Stimulated activated CD4-positive, alpha-beta T cell treated with anti-CD3 and anti-CD28 coated beads, Interleukin-15, amount 100 ng/mL, for 48 hours (primary cell): ENCODE measurements at regions not wholly inside any gene's neighbourhood (a gene's known extent, or its start where the extent isn't known, plus 50 kb on each side); places are given as distances from the start of the nearest gene placed in this dataset.

Experiments
- DNase-seq, 2 donors: peaks; one replicate each; pipeline ENCODE4 v3.0.0-alpha.2; 2020; ENCODE audit warnings: low read depth in 2 of 2

GRCh38 chr5:145365464-145365863 lies 469.7 kb downstream of the PRELID2 start:
- no peak for DNase-seq

- no peak for DNase-seq
These were observed 472.9 kb downstream of the PRELID2 start for GRCh38 chr5:145362266-145362665.

GRCh38 chr5:145360936-145361335 lies 474.2 kb downstream of the PRELID2 start:
- DNase-seq = no peak

- no peak for DNase-seq
These were observed 484.6 kb downstream of the PRELID2 start for GRCh38 chr5:145350513-145350912.

GRCh38 chr5:145347026-145347616 lies 488.0 kb downstream of the PRELID2 start:
- DNase-seq = no peak

- DNase-seq = no peak
These were observed 489.4 kb downstream of the PRELID2 start for GRCh38 chr5:145345511-145346287.

GRCh38 chr5:145341842-145342241 lies 493.3 kb downstream of the PRELID2 start:
- no peak for DNase-seq

GRCh38 chr5:145340099-145340498 lies 495.0 kb downstream of the PRELID2 start:
- no peak for DNase-seq

- DNase-seq = no peak
These were observed 510.2 kb downstream of the PRELID2 start for GRCh38 chr5:145324767-145325479.

GRCh38 chr5:145324101-145324500 lies 511.0 kb downstream of the PRELID2 start:
- no peak for DNase-seq

- no peak for DNase-seq
These were observed 518.9 kb downstream of the PRELID2 start for GRCh38 chr5:145316282-145316681.

GRCh38 chr5:145307866-145308382 lies 527.2 kb downstream of the PRELID2 start:
- no peak for DNase-seq

GRCh38 chr5:145295236-145295835 lies 539.8 kb downstream of the PRELID2 start:
- DNase-seq = no peak

- DNase-seq = no peak
These were observed 540.8 kb downstream of the PRELID2 start for GRCh38 chr5:145294331-145294730.

GRCh38 chr5:145293716-145294115 lies 541.4 kb downstream of the PRELID2 start:
- DNase-seq = no peak

- no peak for DNase-seq
These were observed 542.9 kb downstream of the PRELID2 start for GRCh38 chr5:145292278-145292677.

- DNase-seq = no peak
These were observed 551.9 kb downstream of the PRELID2 start for GRCh38 chr5:145283141-145283810.

GRCh38 chr5:145280806-145281205 lies 554.3 kb downstream of the PRELID2 start:
- no peak for DNase-seq

GRCh38 chr5:145280214-145280613 lies 554.9 kb downstream of the PRELID2 start:
- no peak for DNase-seq

GRCh38 chr5:145260670-145261069 lies 574.5 kb downstream of the PRELID2 start:
- no peak for DNase-seq

- no peak for DNase-seq
These were observed 587.4 kb downstream of the PRELID2 start for GRCh38 chr5:145247745-145248040.
